Cerebellar cortex (tissue), 1 donor: ENCODE measurements at regions not wholly inside any gene's neighbourhood (a gene's known extent, or its start where the extent isn't known, plus 50 kb on each side); places are given as distances from the start of the nearest gene placed in this dataset.

Source experiments
- DNase-seq: peaks from one replicate; pipeline ENCODE4 v3.0.0-alpha.2; 2015; ENCODE audit warnings: low spot score

GRCh38 chr4:32042486-32043247, 1322.5 kb downstream of the PCDH7 start:
- DNase-seq: no peak

GRCh38 chr4:32043248-32043633, 1323.1 kb downstream of the PCDH7 start:
- DNase-seq: no peak

- no peak for DNase-seq
Measured at GRCh38 chr4:32061916-32062315, 1341.7 kb downstream of the PCDH7 start.

GRCh38 chr4:32073542-32073941, 1353.4 kb downstream of the PCDH7 start:
- DNase-seq: no peak

- DNase-seq: no peak
Measured at GRCh38 chr4:32087211-32087610, 1367.0 kb downstream of the PCDH7 start.

GRCh38 chr4:32094987-32095386, 1374.8 kb downstream of the PCDH7 start:
- no peak for DNase-seq

GRCh38 chr4:32102896-32103295, 1382.7 kb downstream of the PCDH7 start:
- no peak for DNase-seq

- no peak for DNase-seq
Measured at GRCh38 chr4:32106767-32107166, 1386.6 kb downstream of the PCDH7 start.

- no peak for DNase-seq
Measured at GRCh38 chr4:32112891-32113290, 1392.7 kb downstream of the PCDH7 start.

GRCh38 chr4:32117693-32118092, 1397.5 kb downstream of the PCDH7 start:
- no peak for DNase-seq

GRCh38 chr4:32119907-32120306, 1399.7 kb downstream of the PCDH7 start:
- no peak for DNase-seq

- DNase-seq: no peak
Measured at GRCh38 chr4:32128549-32128948, 1408.4 kb downstream of the PCDH7 start.

- no peak for DNase-seq
Measured at GRCh38 chr4:32129967-32130366, 1409.8 kb downstream of the PCDH7 start.

- no peak for DNase-seq
Measured at GRCh38 chr4:32133141-32133540, 1413.0 kb downstream of the PCDH7 start.

GRCh38 chr4:32133734-32134133, 1413.6 kb downstream of the PCDH7 start:
- no peak for DNase-seq

GRCh38 chr4:32135642-32136041, 1415.5 kb downstream of the PCDH7 start:
- DNase-seq: no peak

- DNase-seq: no peak
Measured at GRCh38 chr4:32136081-32136787, 1416.1 kb downstream of the PCDH7 start.

GRCh38 chr4:32140636-32141035, 1420.5 kb downstream of the PCDH7 start:
- no peak for DNase-seq

GRCh38 chr4:32142075-32142474, 1421.9 kb downstream of the PCDH7 start:
- DNase-seq: no peak

GRCh38 chr4:32145987-32146386, 1425.8 kb downstream of the PCDH7 start:
- no peak for DNase-seq

- DNase-seq: no peak
Measured at GRCh38 chr4:32147446-32148085, 1427.4 kb downstream of the PCDH7 start.

GRCh38 chr4:32148111-32148666, 1428.0 kb downstream of the PCDH7 start:
- no peak for DNase-seq

- no peak for DNase-seq
Measured at GRCh38 chr4:32158961-32159360, 1438.8 kb downstream of the PCDH7 start.
